ENCODE measurements at regions not wholly inside any gene's neighbourhood (a gene's known extent, or its start where the extent isn't known, plus 50 kb on each side); places are given as distances from the start of the nearest gene placed in this dataset.

DNA sequence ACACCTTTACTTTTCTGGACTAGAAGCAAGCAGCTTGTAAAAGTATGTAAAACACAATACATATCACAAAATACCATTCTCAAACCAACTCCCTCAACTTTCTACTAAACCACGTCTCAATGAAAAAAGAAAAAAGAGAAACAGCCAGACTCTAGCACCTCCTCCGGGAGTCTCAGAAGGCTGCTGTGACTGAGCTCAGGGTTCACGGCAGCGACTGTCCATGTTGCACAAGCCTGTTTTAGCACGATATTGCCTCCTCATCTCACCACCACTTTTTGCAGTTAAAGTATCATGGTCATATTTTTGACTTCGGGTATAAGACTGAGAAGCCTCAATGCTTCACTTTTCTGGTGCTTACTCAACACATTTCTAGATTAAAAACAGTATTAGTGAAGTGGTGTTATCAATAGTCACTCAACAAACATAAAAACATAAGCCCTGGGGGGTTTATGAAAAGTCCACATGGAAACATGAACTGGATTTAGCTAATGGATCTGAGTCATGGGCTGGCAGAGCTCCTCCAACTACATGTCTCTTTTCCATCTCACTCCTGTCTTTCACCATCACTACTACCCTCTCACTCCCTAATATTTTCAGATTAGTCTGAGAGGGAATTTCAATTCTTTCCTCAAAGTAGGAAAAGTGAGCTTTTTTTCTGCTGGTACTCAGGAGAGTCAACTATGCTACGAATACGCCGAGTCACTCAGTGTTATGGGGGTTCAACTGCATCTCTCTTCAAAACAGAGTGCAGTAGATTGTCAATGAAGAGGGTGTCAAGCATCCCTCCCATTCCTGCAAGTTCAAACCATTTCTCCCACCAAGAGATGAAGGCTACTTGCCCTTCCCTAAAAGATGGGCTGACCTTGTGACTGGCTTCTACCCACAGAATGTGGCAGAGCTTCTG is 113.7 kb downstream of the OSR1 start:
- TF ChIP-seq, protein P1, sequence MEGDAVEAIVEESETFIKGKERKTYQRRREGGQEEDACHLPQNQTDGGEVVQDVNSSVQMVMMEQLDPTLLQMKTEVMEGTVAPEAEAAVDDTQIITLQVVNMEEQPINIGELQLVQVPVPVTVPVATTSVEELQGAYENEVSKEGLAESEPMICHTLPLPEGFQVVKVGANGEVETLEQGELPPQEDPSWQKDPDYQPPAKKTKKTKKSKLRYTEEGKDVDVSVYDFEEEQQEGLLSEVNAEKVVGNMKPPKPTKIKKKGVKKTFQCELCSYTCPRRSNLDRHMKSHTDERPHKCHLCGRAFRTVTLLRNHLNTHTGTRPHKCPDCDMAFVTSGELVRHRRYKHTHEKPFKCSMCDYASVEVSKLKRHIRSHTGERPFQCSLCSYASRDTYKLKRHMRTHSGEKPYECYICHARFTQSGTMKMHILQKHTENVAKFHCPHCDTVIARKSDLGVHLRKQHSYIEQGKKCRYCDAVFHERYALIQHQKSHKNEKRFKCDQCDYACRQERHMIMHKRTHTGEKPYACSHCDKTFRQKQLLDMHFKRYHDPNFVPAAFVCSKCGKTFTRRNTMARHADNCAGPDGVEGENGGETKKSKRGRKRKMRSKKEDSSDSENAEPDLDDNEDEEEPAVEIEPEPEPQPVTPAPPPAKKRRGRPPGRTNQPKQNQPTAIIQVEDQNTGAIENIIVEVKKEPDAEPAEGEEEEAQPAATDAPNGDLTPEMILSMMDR (IDR thresholded peaks at IDR 0.05), result no peak
- no peak for TF ChIP-seq POLR2AphosphoS5 (IDR thresholded peaks at IDR 0.05)
- TF ChIP-seq EP300 (IDR thresholded peaks at IDR 0.05), result no peak

Data from upper lobe of left lung (tissue), 4 donors.